GM12878 (cell line): ENCODE measurements at regions not wholly inside any gene's neighbourhood (a gene's known extent, or its start where the extent isn't known, plus 50 kb on each side); places are given as distances from the start of the nearest gene placed in this dataset.

ENCODE experiments used
- ATAC-seq: fragments of 200-7000 bp; cut with Tn5 transposase; 3 replicates; pipeline ENCODE4 v1.9.1; 2020; ENCODE audit warnings: mild to moderate bottlenecking, moderate library complexity
- BruUV-seq: library from RNA; stranded (reverse); fragments of 400-500 nt; replicated peaks from 2 replicates; lab custom pipeline; 2021; lab: Mats Ljungman, UMichigan
- CTCF ChIA-PET: fragments of 300-600 bp; sonication (Branson Sonifier 250); formaldehyde crosslinking; extraction: SDS; loops from one replicate; lab custom pipeline; 2021; ENCODE audit warnings: inconsistent platforms; lab: Yijun Ruan, JAX
- POLR2A ChIA-PET: fragments of 350-600 bp; formaldehyde crosslinking; extraction: SDS; loops from one replicate; lab custom pipeline; 2021; ENCODE audit warnings: inconsistent platforms; lab: Charles Lee
- RAD21 ChIA-PET: fragments of 300-600 bp; sonication (Branson Sonifier 250); formaldehyde crosslinking; loops from one replicate; lab custom pipeline; 2023; ENCODE audit warnings: antibody characterized with exemption; ENCODE audit not compliant: unreplicated experiment; lab: Charles Lee
- SMC1A ChIA-PET: fragments of 300-600 bp; sonication (Branson Sonifier 250); formaldehyde crosslinking; loops from one replicate; lab custom pipeline; 2023; ENCODE audit not compliant: unreplicated experiment, uncharacterized antibody; lab: Charles Lee
- DNase-seq: peaks from one replicate; pipeline ENCODE4 v3.0.0-alpha.2; 2011; ENCODE audit warnings: low read depth, low spot score
- FAIRE-seq: peaks from 3 replicates; lab custom pipeline; 2011; peaks lifted over from hg19 to GRCh38; lab: Jason Lieb, UNC
- H2AFZ ChIP-seq: 2 replicates; pipeline ENCODE4 v1.6.0; 2011; ENCODE audit warnings: low read depth, low read length, control low read depth; ENCODE audit not compliant: control insufficient read depth
- H3K27ac ChIP-seq: 2 replicates; pipeline ENCODE4 v1.5.1; 2011; ENCODE audit warnings: control low read depth; ENCODE audit not compliant: control insufficient read depth, insufficient read depth
- H3K27me3 ChIP-seq, 2 experiments: replicated peaks in 1 of 2; 2 replicates each; pipeline versions ENCODE4 v1.6.0 to v1.6.1; 2011; ENCODE audit warnings: low read length in 1 of 2; ENCODE audit not compliant: control insufficient read depth in 2 of 2, insufficient read depth in 2 of 2
- H3K36me3 ChIP-seq, 2 experiments: 2 replicates each; pipeline ENCODE4 v1.5.1; 2011; ENCODE audit warnings: low read length in 1 of 2; ENCODE audit not compliant: control insufficient read depth in 2 of 2, insufficient read depth in 2 of 2
- H3K4me1 ChIP-seq: 2 replicates; pipeline ENCODE4 v1.6.1; 2011; ENCODE audit warnings: mild to moderate bottlenecking, low read length, moderate library complexity, mixed read lengths; ENCODE audit not compliant: control insufficient read depth, insufficient read depth
- H3K4me2 ChIP-seq: 2 replicates; pipeline ENCODE4 v1.6.0; 2011; ENCODE audit warnings: control low read depth; ENCODE audit not compliant: control insufficient read depth, insufficient read depth
- H3K4me3 ChIP-seq: fragments of 200-600 bp; sonication (generic); 2 replicates; pipeline ENCODE4 v1.5.1; 2016
- H3K79me2 ChIP-seq: 2 replicates; pipeline ENCODE4 v1.6.0; 2011; ENCODE audit warnings: low read length; ENCODE audit not compliant: control insufficient read depth, insufficient read depth
- H3K9ac ChIP-seq: 2 replicates; pipeline ENCODE4 v1.8.0; 2011; ENCODE audit warnings: low read length, control low read depth, mixed read lengths; ENCODE audit not compliant: control insufficient read depth, insufficient read depth
- H3K9me3 ChIP-seq: replicated peaks from 3 replicates; pipeline ENCODE4 v1.5.1; 2011; ENCODE audit warnings: mild to moderate bottlenecking, low read length; ENCODE audit not compliant: control insufficient read depth, insufficient read depth
- H4K20me1 ChIP-seq: 2 replicates; pipeline ENCODE4 v1.6.0; 2011; ENCODE audit not compliant: control insufficient read depth, insufficient read depth
- BCL11A ChIP-seq: IDR thresholded peaks from 2 replicates; pipeline ENCODE4 v1.6.1; 2011; ENCODE audit warnings: low read depth, low read length
- CEBPB ChIP-seq, 2 experiments: fragments of 150-350 bp in 1 of 2; IDR thresholded peaks; 2 replicates each; pipeline ENCODE4 v1.6.1; 2012 to 2014; ENCODE audit warnings: low read depth in 2 of 2, low read length in 2 of 2, borderline replicate concordance in 1 of 2, inconsistent platforms in 1 of 2
- CREM ChIP-seq: IDR thresholded peaks from 2 replicates; pipeline ENCODE4 v1.6.1; 2014; ENCODE audit warnings: antibody characterized with exemption, low read depth
- EP300 ChIP-seq, 2 experiments: fragments of 150-350 bp in 1 of 2; IDR thresholded peaks; 2 replicates each; pipeline ENCODE4 v1.6.1; 2011 to 2012; ENCODE audit warnings: low read depth in 2 of 2, low read length in 2 of 2, borderline replicate concordance in 1 of 2, improper control_type of control experiment in 1 of 2, inconsistent platforms in 1 of 2; ENCODE audit not compliant: control insufficient read depth in 1 of 2
- HCFC1 ChIP-seq: fragments of 150-350 bp; IDR thresholded peaks from 2 replicates; pipeline ENCODE4 v1.6.1; 2014; ENCODE audit warnings: low read length
- HDGF ChIP-seq: fragments of 450-650 bp; IDR thresholded peaks from 2 replicates; pipeline ENCODE4 v1.6.1; 2016; ENCODE audit warnings: antibody characterized with exemption
- JUND ChIP-seq: IDR thresholded peaks from 2 replicates; pipeline ENCODE4 v1.6.1; 2012; ENCODE audit warnings: low read depth, mild to moderate bottlenecking, low read length, improper control_type of control experiment, moderate library complexity
- KDM1A ChIP-seq: fragments of 200-600 bp; sonication (generic); IDR thresholded peaks from 2 replicates; pipeline ENCODE4 v1.6.1; 2016; ENCODE audit warnings: borderline replicate concordance
- MTA2 ChIP-seq: fragments of 450-650 bp; IDR thresholded peaks from 2 replicates; pipeline ENCODE4 v1.6.1; 2016; ENCODE audit warnings: low read depth, mild to moderate bottlenecking, moderate library complexity
- NRF1 ChIP-seq: conservative IDR thresholded peaks from 2 replicates; pipeline ENCODE4 v1.6.1; 2011; ENCODE audit warnings: mild to moderate bottlenecking, low read depth, low read length, improper control_type of control experiment
- PAX8 ChIP-seq: fragments of 450-650 bp; IDR thresholded peaks from 2 replicates; pipeline ENCODE4 v1.6.1; 2017; ENCODE audit warnings: mild to moderate bottlenecking, moderate library complexity
- POU2F2 ChIP-seq: IDR thresholded peaks from 3 replicates; pipeline ENCODE4 v1.6.1; 2011; ENCODE audit warnings: low read depth, mild to moderate bottlenecking, low read length, borderline replicate concordance
- STAT1 ChIP-seq: fragments of 450-650 bp; conservative IDR thresholded peaks from 2 replicates; pipeline ENCODE4 v1.6.1; 2014; ENCODE audit warnings: antibody characterized with exemption, mild to moderate bottlenecking
- ZBED1 ChIP-seq: IDR thresholded peaks from 2 replicates; pipeline ENCODE4 v1.6.1; 2016; ENCODE audit warnings: borderline replicate concordance
- ZBTB40 ChIP-seq: fragments of 450-650 bp; IDR thresholded peaks from 2 replicates; pipeline ENCODE4 v1.6.1; 2016; ENCODE audit warnings: mild to moderate bottlenecking, moderate library complexity, borderline replicate concordance
- ZNF274 ChIP-seq: IDR thresholded peaks from one replicate; pipeline ENCODE4 v1.8.0; 2011; ENCODE audit not compliant: insufficient read length, insufficient read depth
- WGBS: methylation state at CpG from one replicate; pipeline ENCODE4 v1.1.6; 2016; ENCODE audit warnings: low lambda C conversion rate; ENCODE audit not compliant: insufficient replicate concordance, insufficient coverage; ENCODE audit errors: missing lambda C conversion rate; 5-methylcytosine and 5-hydroxymethylcytosine counted together
- in situ Hi-C: fragments of 300-500 bp; cut with MboI; formaldehyde crosslinking; loops from 9 replicates; pipeline ENCODE4 v1.14.3; 2018; ENCODE audit warnings: mixed read lengths
- intact Hi-C: fragments of 100-400 bp; cut with micrococcal nuclease; formaldehyde crosslinking; loops from one replicate; pipeline ENCODE4 v1.14.2; 2022; ENCODE audit not compliant: unreplicated experiment
- TF ChIP-seq, protein P1 (sequence below): IDR thresholded peaks from 2 replicates; pipeline ENCODE4 v1.6.1; 2011; ENCODE audit warnings: mild to moderate bottlenecking, low read depth, low read length, moderate library complexity; ENCODE audit not compliant: insufficient replicate concordance
- TF ChIP-seq, protein P2 (sequence below): IDR thresholded peaks from 2 replicates; pipeline ENCODE4 v1.6.1; 2012; ENCODE audit warnings: low read depth, low read length, improper control_type of control experiment

- ATAC-seq, result no peak
- ChIA-PET POLR2A (no interaction called here), CTCF (no interaction called here)
- no TSS peak for BruUV-seq
- H3K27ac ChIP-seq, result no peak overlapping the region
- FAIRE-seq, result no peak
- TF ChIP-seq HDGF (no peak), CREM (no peak), ZBED1 (no peak), STAT1 (no peak), POU2F2 (no peak), ZBTB40 (no peak), CEBPB (IDR thresholded peaks at IDR 0.05; ENCODE audit: borderline replicate concordance in 1 of 2, low read depth in 2 of 2, low read length in 2 of 2) (no peak), EP300 (IDR thresholded peaks at IDR 0.05; ENCODE audit: borderline replicate concordance in 1 of 2, control insufficient read depth in 1 of 2, low read depth in 2 of 2, low read length in 2 of 2) (no peak), HCFC1 (no peak), BCL11A (no peak), PAX8 (no peak), MTA2 (no peak), JUND (no peak), KDM1A (no peak), NRF1 (no peak), ZNF274 (no peak)
- TF ChIP-seq, protein P1, sequence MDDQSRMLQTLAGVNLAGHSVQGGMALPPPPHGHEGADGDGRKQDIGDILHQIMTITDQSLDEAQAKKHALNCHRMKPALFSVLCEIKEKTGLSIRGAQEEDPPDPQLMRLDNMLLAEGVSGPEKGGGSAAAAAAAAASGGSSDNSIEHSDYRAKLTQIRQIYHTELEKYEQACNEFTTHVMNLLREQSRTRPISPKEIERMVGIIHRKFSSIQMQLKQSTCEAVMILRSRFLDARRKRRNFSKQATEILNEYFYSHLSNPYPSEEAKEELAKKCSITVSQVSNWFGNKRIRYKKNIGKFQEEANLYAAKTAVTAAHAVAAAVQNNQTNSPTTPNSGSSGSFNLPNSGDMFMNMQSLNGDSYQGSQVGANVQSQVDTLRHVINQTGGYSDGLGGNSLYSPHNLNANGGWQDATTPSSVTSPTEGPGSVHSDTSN, result no peak
- TF ChIP-seq, protein P2, sequence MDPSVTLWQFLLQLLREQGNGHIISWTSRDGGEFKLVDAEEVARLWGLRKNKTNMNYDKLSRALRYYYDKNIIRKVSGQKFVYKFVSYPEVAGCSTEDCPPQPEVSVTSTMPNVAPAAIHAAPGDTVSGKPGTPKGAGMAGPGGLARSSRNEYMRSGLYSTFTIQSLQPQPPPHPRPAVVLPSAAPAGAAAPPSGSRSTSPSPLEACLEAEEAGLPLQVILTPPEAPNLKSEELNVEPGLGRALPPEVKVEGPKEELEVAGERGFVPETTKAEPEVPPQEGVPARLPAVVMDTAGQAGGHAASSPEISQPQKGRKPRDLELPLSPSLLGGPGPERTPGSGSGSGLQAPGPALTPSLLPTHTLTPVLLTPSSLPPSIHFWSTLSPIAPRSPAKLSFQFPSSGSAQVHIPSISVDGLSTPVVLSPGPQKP, result no peak
- TF ChIP-seq, all 136 proteins: peak for 0
- no peak overlapping the region for H3K9ac ChIP-seq
- H4K20me1 ChIP-seq, result no peaks in the 10 kb centered on the region
- no peaks in the 10 kb centered on the region for H3K36me3 ChIP-seq
- no peaks in the 10 kb centered on the region for H3K79me2 ChIP-seq
- H2AFZ ChIP-seq, result no peak overlapping the region
- no peak overlapping the region for H3K4me2 ChIP-seq
- intact Hi-C loops, result no loop called here
- no peaks in the 10 kb centered on the region for H3K4me1 ChIP-seq
- no peak for DNase-seq
- in situ Hi-C loops, result no loop called here
- RAD21 ChIA-PET, result no interaction called here
- no peaks in the 10 kb centered on the region; the same call in 2 of the 3 replicates for H3K9me3 ChIP-seq
- SMC1A ChIA-PET, result no interaction called here
- WGBS, result 67% methylated on average over 1 of the region's 1 CpG
- H3K27me3 ChIP-seq, result no peaks in the 10 kb centered on the region
- H3K4me3 ChIP-seq, result no peak overlapping the region
Observed at GRCh38 chr3:95343767-95344166, 1280.9 kb downstream of the NSUN3 start.
